ENCODE measurements at regions not wholly inside any gene's neighbourhood (a gene's known extent, or its start where the extent isn't known, plus 50 kb on each side); places are given as distances from the start of the nearest gene placed in this dataset.
A peak's percentile ranks its signal among the peaks of the same experiment; 100 is the strongest.

DNA sequence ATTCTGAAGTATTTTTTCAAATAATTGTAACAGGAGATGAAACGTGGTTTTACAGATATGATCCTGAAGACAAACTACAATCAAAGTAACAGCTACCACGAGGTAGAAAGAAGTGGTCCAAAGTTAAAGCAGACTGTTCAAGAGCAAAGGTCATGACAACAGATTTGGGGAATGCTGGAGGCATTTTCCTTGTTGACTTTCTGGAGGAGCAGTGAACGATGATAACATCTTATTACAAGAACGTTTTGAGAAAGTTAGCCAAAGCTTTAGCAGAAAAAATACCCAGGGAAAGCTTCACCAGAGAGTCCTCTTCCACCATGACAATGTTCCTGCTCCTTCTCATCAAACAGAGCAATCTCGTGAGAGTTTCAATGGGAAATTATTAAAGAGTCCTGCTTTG lies 145.4 kb upstream of the NREP start:
- TF ChIP-seq, protein P1, sequence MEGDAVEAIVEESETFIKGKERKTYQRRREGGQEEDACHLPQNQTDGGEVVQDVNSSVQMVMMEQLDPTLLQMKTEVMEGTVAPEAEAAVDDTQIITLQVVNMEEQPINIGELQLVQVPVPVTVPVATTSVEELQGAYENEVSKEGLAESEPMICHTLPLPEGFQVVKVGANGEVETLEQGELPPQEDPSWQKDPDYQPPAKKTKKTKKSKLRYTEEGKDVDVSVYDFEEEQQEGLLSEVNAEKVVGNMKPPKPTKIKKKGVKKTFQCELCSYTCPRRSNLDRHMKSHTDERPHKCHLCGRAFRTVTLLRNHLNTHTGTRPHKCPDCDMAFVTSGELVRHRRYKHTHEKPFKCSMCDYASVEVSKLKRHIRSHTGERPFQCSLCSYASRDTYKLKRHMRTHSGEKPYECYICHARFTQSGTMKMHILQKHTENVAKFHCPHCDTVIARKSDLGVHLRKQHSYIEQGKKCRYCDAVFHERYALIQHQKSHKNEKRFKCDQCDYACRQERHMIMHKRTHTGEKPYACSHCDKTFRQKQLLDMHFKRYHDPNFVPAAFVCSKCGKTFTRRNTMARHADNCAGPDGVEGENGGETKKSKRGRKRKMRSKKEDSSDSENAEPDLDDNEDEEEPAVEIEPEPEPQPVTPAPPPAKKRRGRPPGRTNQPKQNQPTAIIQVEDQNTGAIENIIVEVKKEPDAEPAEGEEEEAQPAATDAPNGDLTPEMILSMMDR (IDR thresholded peaks at IDR 0.05; ENCODE audit: insufficient read depth, low read length), result no peak
- TF ChIP-seq GABPA (IDR thresholded peaks at IDR 0.05; ENCODE audit: low read depth) (no peak), SPI1 (IDR thresholded peaks at IDR 0.05; ENCODE audit: borderline replicate concordance, low read depth) (no peak), POLR2AphosphoS5 (IDR thresholded peaks at IDR 0.05; ENCODE audit: low read depth) (no peak)
- TF ChIP-seq, protein P2, sequence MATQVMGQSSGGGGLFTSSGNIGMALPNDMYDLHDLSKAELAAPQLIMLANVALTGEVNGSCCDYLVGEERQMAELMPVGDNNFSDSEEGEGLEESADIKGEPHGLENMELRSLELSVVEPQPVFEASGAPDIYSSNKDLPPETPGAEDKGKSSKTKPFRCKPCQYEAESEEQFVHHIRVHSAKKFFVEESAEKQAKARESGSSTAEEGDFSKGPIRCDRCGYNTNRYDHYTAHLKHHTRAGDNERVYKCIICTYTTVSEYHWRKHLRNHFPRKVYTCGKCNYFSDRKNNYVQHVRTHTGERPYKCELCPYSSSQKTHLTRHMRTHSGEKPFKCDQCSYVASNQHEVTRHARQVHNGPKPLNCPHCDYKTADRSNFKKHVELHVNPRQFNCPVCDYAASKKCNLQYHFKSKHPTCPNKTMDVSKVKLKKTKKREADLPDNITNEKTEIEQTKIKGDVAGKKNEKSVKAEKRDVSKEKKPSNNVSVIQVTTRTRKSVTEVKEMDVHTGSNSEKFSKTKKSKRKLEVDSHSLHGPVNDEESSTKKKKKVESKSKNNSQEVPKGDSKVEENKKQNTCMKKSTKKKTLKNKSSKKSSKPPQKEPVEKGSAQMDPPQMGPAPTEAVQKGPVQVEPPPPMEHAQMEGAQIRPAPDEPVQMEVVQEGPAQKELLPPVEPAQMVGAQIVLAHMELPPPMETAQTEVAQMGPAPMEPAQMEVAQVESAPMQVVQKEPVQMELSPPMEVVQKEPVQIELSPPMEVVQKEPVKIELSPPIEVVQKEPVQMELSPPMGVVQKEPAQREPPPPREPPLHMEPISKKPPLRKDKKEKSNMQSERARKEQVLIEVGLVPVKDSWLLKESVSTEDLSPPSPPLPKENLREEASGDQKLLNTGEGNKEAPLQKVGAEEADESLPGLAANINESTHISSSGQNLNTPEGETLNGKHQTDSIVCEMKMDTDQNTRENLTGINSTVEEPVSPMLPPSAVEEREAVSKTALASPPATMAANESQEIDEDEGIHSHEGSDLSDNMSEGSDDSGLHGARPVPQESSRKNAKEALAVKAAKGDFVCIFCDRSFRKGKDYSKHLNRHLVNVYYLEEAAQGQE (IDR thresholded peaks at IDR 0.05; ENCODE audit: insufficient replicate concordance, low read depth), result no peak
- DNase-seq (ENCODE audit: low read depth in 1 of 2, low spot score in 1 of 2), result no peak
- H3K4me3 ChIP-seq (replicated peaks; ENCODE audit: insufficient read depth, low read length), result no peak overlapping the region
- no peaks in the 10 kb centered on the region for H3K27me3 ChIP-seq (ENCODE audit: insufficient read depth, poor library complexity, severe bottlenecking)
- no peak overlapping the region for H3K27ac ChIP-seq (replicated peaks)

DNA sequence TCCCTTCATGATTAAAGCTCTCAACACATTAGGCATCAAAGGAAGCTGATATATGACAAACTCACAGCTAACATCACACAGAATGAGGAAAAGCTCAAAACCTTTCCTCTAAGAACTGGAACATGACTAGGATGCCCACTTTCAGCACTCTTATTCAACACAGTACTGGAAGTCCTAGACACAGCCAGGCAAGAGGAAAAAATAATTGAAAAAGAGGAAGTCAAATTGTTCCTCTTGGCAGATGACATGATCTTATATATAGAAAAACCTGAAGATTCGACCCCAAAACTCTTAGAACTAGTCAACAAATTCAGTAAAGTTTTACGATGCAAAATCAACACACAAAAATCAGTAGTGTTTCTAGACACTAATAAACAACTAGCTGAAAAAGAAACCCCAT lies 144.3 kb upstream of the NREP start:
- Histone ChIP-seq H3K4me3 (replicated peaks; ENCODE audit: insufficient read depth, low read length) (no peak overlapping the region), H3K27ac (replicated peaks) (no peak overlapping the region), H3K27me3 (ENCODE audit: insufficient read depth, poor library complexity, severe bottlenecking) (no peaks in the 10 kb centered on the region)
- DNase-seq (ENCODE audit: low read depth in 1 of 2, low spot score in 1 of 2), result peak in 1 of 2 experiments; percentile 1
- TF ChIP-seq, protein P2 (IDR thresholded peaks at IDR 0.05; ENCODE audit: insufficient replicate concordance, low read depth), result no peak
- TF ChIP-seq SPI1 (IDR thresholded peaks at IDR 0.05; ENCODE audit: borderline replicate concordance, low read depth), result peak; percentile 80

DNA sequence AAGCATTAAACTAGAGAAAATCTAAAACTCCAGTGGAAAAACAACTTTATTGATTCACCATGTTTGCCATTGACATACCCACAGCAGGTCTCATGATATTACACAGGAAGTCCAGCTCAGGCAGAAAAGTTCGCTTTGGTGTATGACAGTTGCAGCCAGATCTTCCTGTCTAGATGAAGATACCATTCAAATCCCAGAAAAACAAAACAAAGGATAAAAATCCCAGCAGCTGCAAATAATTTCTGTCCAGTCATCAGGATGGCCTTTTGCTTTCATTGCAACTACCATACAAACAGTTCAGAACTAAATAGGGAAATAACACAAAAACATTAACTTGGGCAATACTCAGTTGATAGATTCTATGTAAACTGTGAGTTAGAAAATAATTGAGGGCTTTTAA lies 136.0 kb upstream of the NREP start:
- no peak for DNase-seq (ENCODE audit: low read depth in 1 of 2, low spot score in 1 of 2)
- H3K4me3 ChIP-seq (replicated peaks; ENCODE audit: insufficient read depth, low read length), result no peak overlapping the region
- TF ChIP-seq, protein P1 (IDR thresholded peaks at IDR 0.05; ENCODE audit: insufficient read depth, low read length), result no peak
- TF ChIP-seq POLR2AphosphoS5 (IDR thresholded peaks at IDR 0.05; ENCODE audit: low read depth), result no peak
- TF ChIP-seq GABPA (IDR thresholded peaks at IDR 0.05; ENCODE audit: low read depth), result no peak
- TF ChIP-seq, protein P2 (IDR thresholded peaks at IDR 0.05; ENCODE audit: insufficient replicate concordance, low read depth), result no peak
- no peak for TF ChIP-seq SPI1 (IDR thresholded peaks at IDR 0.05; ENCODE audit: borderline replicate concordance, low read depth)
- H3K27me3 ChIP-seq (ENCODE audit: insufficient read depth, poor library complexity, severe bottlenecking), result no peaks in the 10 kb centered on the region
- H3K27ac ChIP-seq (replicated peaks), result no peak overlapping the region

DNA sequence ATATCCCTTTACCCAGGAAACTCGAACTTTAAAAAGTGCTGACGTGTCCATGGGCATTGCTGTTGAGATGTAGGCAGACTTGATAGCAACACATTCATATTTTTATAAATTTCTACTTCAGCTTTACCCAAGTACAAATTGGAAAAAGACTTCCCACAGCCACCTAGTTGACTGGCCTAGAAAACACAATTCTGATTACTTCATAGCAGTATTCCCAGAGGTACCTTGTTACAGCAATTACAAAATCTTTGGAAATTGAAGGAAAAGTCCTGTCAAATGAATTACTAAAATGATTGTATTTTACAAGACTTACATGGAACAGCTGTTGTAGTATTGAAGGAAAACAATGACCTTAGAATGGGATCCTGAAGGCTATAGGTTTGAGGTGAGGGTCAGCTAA lies 130.7 kb upstream of the NREP start:
- H3K27ac ChIP-seq (replicated peaks), result no peak overlapping the region
- no peaks in the 10 kb centered on the region for H3K27me3 ChIP-seq (ENCODE audit: insufficient read depth, poor library complexity, severe bottlenecking)
- no peak overlapping the region for H3K4me3 ChIP-seq (replicated peaks; ENCODE audit: insufficient read depth, low read length)
- no peak for DNase-seq (ENCODE audit: low read depth in 1 of 2, low spot score in 1 of 2)
- TF ChIP-seq GABPA (IDR thresholded peaks at IDR 0.05; ENCODE audit: low read depth) (no peak), POLR2AphosphoS5 (IDR thresholded peaks at IDR 0.05; ENCODE audit: low read depth) (no peak), SPI1 (IDR thresholded peaks at IDR 0.05; ENCODE audit: borderline replicate concordance, low read depth) (no peak)
- TF ChIP-seq, protein P2 (IDR thresholded peaks at IDR 0.05; ENCODE audit: insufficient replicate concordance, low read depth), result no peak
- TF ChIP-seq, protein P1 (IDR thresholded peaks at IDR 0.05; ENCODE audit: insufficient read depth, low read length), result no peak
